A673 (cell line): ENCODE measurements at regions not wholly inside any gene's neighbourhood (a gene's known extent, or its start where the extent isn't known, plus 50 kb on each side); places are given as distances from the start of the nearest gene placed in this dataset.

ENCODE experiments used
- BruUV-seq: library from RNA; stranded (reverse); fragments of 400-500 nt; replicated peaks from 2 replicates; lab custom pipeline; 2021; lab: Mats Ljungman, UMichigan
- CTCF ChIA-PET: fragments of 300-600 bp; sonication (Branson Sonifier 250); formaldehyde crosslinking; loops from one replicate; lab custom pipeline; 2022; ENCODE audit warnings: antibody characterized with exemption; lab: Charles Lee
- POLR2A ChIA-PET: fragments of 300-600 bp; sonication (Branson Sonifier 250); formaldehyde crosslinking; loops from one replicate; lab custom pipeline; 2022; ENCODE audit warnings: antibody characterized with exemption; ENCODE audit not compliant: low non-redundant PET; lab: Charles Lee
- DNase-seq: peaks from one replicate; pipeline ENCODE4 v3.0.0-alpha.2; 2015; ENCODE audit warnings: low spot score
- H3K27ac ChIP-seq: fragments of 200-600 bp; sonication (generic); 2 replicates; pipeline ENCODE4 v1.5.1; 2016; ENCODE audit warnings: mixed run types, low read depth, mild to moderate bottlenecking, mixed read lengths, antibody characterized with exemption, low read length; ENCODE audit not compliant: poor library complexity, severe bottlenecking
- H3K27me3 ChIP-seq: fragments of 200-600 bp; sonication (generic); replicated peaks from 2 replicates; pipeline ENCODE4 v1.6.1; 2017; ENCODE audit warnings: mixed run types, low read depth, mild to moderate bottlenecking, mixed read lengths, antibody characterized with exemption, low read length; ENCODE audit not compliant: insufficient read depth, poor library complexity
- H3K36me3 ChIP-seq: fragments of 200-600 bp; sonication (generic); 2 replicates; pipeline ENCODE4 v1.6.1; 2016; ENCODE audit warnings: mixed run types, mild to moderate bottlenecking, mixed read lengths, antibody characterized with exemption, low read length; ENCODE audit not compliant: insufficient read depth, poor library complexity, severe bottlenecking
- H3K4me1 ChIP-seq: fragments of 200-600 bp; sonication (generic); 2 replicates; pipeline ENCODE4 v1.6.1; 2017; ENCODE audit warnings: mixed run types, mild to moderate bottlenecking, mixed read lengths, antibody characterized with exemption, low read length; ENCODE audit not compliant: insufficient read depth, poor library complexity, severe bottlenecking
- H3K4me3 ChIP-seq: fragments of 200-600 bp; sonication (generic); 2 replicates; pipeline ENCODE4 v1.5.1; 2016; ENCODE audit warnings: low read depth, mixed run types, mild to moderate bottlenecking, mixed read lengths, low read length; ENCODE audit not compliant: poor library complexity, severe bottlenecking
- H3K9me3 ChIP-seq: fragments of 200-600 bp; sonication (generic); 2 replicates; pipeline ENCODE4 v1.6.1; 2016; ENCODE audit warnings: mixed run types, low read depth, mild to moderate bottlenecking, mixed read lengths, antibody characterized with exemption, low read length; ENCODE audit not compliant: poor library complexity, severe bottlenecking
- EZH2 ChIP-seq: fragments of 200-600 bp; sonication (generic); IDR thresholded peaks from 2 replicates; pipeline ENCODE4 v1.6.1; 2017; ENCODE audit warnings: borderline replicate concordance, low read depth, mild to moderate bottlenecking, mixed read lengths, antibody characterized with exemption, low read length; ENCODE audit not compliant: poor library complexity, severe bottlenecking
- intact Hi-C: fragments of 100-400 bp; cut with micrococcal nuclease; formaldehyde crosslinking; loops from one replicate; pipeline ENCODE4 v1.10.0; 2022; ENCODE audit not compliant: unreplicated experiment
- TF ChIP-seq, protein P1 (sequence below): fragments of 300-800, 200-600 bp; sonication (generic); conservative IDR thresholded peaks from 2 replicates; pipeline ENCODE4 v1.5.1; 2017; ENCODE audit warnings: low read depth, mild to moderate bottlenecking, antibody characterized with exemption, low read length, moderate library complexity, mixed read lengths

DNA sequence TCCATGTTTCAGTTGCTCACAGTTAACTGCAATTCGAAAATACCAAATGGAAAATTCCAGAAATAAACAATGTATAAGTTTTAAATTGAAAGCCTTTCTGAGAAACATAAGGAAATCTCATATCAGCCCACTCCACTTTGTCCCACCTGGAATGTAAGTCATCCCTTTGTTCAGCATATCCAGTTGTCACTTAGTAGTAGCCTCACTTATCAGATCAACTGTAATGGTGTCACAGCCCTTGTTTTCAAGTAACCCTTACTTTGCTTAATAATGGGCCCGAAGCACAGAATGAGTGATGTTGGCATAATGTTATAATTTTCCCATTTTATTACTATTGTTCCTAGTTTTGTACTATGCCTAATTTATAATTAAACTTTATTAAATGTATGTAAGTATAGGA lies 646.8 kb downstream of the C12orf50 start:
- intact Hi-C loops: loop anchor here (10.0 kb wide), 1 partner anchor 462 kb away; no protein-coding TSS in a partner anchor
- TF ChIP-seq, protein P1, sequence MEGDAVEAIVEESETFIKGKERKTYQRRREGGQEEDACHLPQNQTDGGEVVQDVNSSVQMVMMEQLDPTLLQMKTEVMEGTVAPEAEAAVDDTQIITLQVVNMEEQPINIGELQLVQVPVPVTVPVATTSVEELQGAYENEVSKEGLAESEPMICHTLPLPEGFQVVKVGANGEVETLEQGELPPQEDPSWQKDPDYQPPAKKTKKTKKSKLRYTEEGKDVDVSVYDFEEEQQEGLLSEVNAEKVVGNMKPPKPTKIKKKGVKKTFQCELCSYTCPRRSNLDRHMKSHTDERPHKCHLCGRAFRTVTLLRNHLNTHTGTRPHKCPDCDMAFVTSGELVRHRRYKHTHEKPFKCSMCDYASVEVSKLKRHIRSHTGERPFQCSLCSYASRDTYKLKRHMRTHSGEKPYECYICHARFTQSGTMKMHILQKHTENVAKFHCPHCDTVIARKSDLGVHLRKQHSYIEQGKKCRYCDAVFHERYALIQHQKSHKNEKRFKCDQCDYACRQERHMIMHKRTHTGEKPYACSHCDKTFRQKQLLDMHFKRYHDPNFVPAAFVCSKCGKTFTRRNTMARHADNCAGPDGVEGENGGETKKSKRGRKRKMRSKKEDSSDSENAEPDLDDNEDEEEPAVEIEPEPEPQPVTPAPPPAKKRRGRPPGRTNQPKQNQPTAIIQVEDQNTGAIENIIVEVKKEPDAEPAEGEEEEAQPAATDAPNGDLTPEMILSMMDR: no peak
- no peak for TF ChIP-seq EZH2
- POLR2A ChIA-PET: no interaction called here
- DNase-seq: no peak
- no peaks in the 10 kb centered on the region for H3K36me3 ChIP-seq
- H3K27me3 ChIP-seq: peaks cover 52% of the 10 kb centered on the region
- H3K4me3 ChIP-seq: no peak overlapping the region
- H3K4me1 ChIP-seq: peaks cover 16% of the 10 kb centered on the region
- no peaks in the 10 kb centered on the region for H3K9me3 ChIP-seq
- no TSS peak for BruUV-seq
- CTCF ChIA-PET: no interaction called here
- H3K27ac ChIP-seq: no peak overlapping the region

DNA sequence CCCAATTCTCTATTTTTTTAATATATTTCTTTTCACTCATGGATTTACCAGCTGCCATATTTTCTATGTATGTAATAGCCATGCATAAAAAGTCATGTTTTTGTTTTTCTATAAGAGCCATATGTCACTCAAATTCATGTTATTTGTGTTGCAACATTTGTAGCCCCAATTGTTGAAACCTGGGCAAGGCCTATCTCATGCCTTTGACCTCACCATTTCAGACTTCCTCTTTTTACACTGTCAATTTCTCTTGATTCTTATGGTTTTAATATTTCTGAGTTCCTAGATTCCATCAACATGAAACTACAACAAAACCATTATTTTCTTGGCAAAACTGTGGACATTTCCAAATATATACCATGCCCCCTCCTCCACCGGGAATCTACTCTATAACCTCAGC lies 647.5 kb downstream of the C12orf50 start:
- Histone ChIP-seq H3K9me3 (no peaks in the 10 kb centered on the region), H3K27ac (no peak overlapping the region), H3K4me3 (no peak overlapping the region), H3K27me3 (peaks cover 52% of the 10 kb centered on the region), H3K4me1 (peaks cover 16% of the 10 kb centered on the region), H3K36me3 (no peaks in the 10 kb centered on the region)
- DNase-seq: no peak
- CTCF ChIA-PET: no interaction called here
- no TSS peak for BruUV-seq
- no peak for TF ChIP-seq EZH2
- TF ChIP-seq, protein P1: no peak
- intact Hi-C loops: loop anchor here (10.0 kb wide), 1 partner anchor 463 kb away; no protein-coding TSS in a partner anchor
- POLR2A ChIA-PET: no interaction called here

DNA sequence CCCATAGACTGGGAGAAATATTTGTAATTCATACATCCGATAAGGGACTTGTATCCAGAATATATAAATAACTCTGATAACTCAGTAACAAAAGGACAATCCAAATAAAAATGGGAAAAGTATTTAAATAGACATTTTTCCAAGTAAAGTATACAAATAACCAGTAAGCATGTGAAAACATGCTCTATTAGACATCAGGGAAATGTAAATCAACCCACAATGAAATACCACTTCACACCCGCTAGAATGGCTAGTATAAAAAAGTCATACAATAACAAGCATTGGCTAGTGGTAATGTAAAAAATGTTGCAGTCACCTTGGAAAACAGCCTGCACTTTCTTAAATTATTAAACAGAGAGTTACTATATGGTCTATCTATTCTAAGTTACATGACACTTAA lies 650.7 kb downstream of the C12orf50 start:
- Histone ChIP-seq H3K27me3 (peaks cover 35% of the 10 kb centered on the region), H3K4me3 (no peak overlapping the region), H3K27ac (no peak overlapping the region), H3K36me3 (no peaks in the 10 kb centered on the region), H3K9me3 (peaks cover 13% of the 10 kb centered on the region), H3K4me1 (peaks cover 11% of the 10 kb centered on the region)
- DNase-seq: no peak
- no TSS peak for BruUV-seq
- TF ChIP-seq, protein P1: no peak
- CTCF ChIA-PET: no interaction called here
- intact Hi-C loops: no loop called here
- POLR2A ChIA-PET: no interaction called here
